Fibroblast of pulmonary artery (primary cell): ENCODE measurements at regions not wholly inside any gene's neighbourhood (a gene's known extent, or its start where the extent isn't known, plus 50 kb on each side); places are given as distances from the start of the nearest gene placed in this dataset.

Source experiments
- DNase-seq: peaks from one replicate; pipeline ENCODE4 v3.0.0-alpha.2; 2010; ENCODE audit warnings: low read depth
- H3K4me3 ChIP-seq: replicated peaks from 2 replicates; pipeline ENCODE4 v1.5.1; 2011; ENCODE audit warnings: low read depth, mild to moderate bottlenecking, control low read depth, low read length, moderate library complexity
- TF ChIP-seq, protein P1 (sequence below): IDR thresholded peaks from 2 replicates; pipeline ENCODE4 v1.5.1; 2011; ENCODE audit warnings: mild to moderate bottlenecking, control low read depth, low read length, inconsistent platforms; ENCODE audit errors: missing control alignments

DNA sequence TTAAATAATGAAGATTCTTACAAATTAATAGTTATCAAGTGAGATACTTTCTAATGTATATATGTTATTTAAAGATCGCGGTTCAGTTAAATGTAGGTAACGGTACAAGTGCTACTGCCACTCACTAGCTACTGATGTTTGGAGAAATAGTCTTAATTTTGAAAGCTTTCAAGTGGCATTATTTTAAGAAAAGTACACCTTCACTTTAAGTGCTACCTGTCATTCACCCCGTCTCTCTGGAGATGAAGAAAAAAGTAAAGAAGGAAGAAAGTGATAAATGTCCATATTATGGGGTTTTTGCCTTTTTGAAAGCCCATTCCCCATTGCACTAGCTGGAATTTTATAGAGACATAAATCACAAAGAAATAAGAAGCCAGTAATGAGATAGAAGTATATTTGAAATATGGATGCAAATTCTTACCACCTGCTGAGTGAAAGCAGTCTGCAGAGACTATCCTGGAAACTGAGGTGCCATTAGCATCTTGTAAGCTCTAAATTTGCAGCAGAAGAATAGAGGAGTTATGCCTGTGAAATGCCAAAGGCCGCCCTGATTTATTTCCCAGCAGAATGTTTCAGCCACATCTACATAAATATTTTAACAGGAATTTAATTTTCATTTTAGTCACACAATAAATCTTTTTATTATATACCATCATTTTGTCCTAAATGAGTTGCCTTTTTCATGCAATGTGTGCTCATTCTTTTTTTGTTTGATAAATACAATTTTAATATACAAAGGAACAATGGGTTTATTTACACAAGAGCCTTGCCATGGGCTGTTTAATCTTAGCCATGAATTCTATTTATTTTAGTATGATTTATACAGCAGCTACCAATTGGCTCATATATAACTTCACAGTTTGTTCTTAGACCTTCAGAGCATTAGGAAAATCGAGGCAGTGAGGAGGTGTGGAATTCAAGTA, 489.9 kb upstream of the RAG2 start:
- H3K4me3 ChIP-seq, result no peak overlapping the region
- DNase-seq, result no peak
- TF ChIP-seq, protein P1, sequence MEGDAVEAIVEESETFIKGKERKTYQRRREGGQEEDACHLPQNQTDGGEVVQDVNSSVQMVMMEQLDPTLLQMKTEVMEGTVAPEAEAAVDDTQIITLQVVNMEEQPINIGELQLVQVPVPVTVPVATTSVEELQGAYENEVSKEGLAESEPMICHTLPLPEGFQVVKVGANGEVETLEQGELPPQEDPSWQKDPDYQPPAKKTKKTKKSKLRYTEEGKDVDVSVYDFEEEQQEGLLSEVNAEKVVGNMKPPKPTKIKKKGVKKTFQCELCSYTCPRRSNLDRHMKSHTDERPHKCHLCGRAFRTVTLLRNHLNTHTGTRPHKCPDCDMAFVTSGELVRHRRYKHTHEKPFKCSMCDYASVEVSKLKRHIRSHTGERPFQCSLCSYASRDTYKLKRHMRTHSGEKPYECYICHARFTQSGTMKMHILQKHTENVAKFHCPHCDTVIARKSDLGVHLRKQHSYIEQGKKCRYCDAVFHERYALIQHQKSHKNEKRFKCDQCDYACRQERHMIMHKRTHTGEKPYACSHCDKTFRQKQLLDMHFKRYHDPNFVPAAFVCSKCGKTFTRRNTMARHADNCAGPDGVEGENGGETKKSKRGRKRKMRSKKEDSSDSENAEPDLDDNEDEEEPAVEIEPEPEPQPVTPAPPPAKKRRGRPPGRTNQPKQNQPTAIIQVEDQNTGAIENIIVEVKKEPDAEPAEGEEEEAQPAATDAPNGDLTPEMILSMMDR, result no peak

GRCh38 chr11:37078521-37078920, 480.5 kb upstream of the RAG2 start:
- DNase-seq, result no peak
- TF ChIP-seq, protein P1, result no peak
- H3K4me3 ChIP-seq, result no peak overlapping the region

- no peak overlapping the region for H3K4me3 ChIP-seq
- peak; percentile 21 for DNase-seq
- TF ChIP-seq, protein P1, result no peak
Observed at GRCh38 chr11:37076866-37077265, 478.8 kb upstream of the RAG2 start.

DNA sequence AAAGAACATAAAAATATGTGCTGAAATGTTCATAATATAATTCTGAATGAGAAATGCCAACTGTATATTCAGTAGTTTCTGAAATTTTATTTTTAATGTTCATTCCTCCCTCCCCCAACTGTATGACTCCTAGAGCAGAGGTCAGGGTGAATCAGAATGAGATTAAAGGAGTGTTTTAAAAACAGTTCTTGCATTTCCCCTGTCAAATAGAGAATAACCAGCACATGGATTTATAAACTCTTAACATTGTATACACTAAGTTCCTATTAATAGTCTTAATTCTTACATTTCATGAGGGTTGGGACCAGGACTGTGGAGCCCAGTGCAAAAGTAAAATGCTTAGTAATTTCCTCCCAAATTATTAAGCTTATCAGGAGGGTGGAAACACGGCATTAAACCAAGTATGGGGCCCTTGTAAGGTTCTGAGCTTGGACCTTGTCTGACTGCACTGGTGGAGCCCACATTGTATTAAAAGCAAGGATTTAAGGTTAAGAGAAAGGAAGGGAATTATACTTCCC, 474.6 kb upstream of the RAG2 start:
- peak; percentile 24 for DNase-seq
- no peak overlapping the region for H3K4me3 ChIP-seq
- TF ChIP-seq, protein P1, result no peak

GRCh38 chr11:37050311-37050710, 452.3 kb upstream of the RAG2 start:
- TF ChIP-seq, protein P1, result no peak
- DNase-seq, result no peak
- no peak overlapping the region for H3K4me3 ChIP-seq

- no peak overlapping the region for H3K4me3 ChIP-seq
- no peak for DNase-seq
- TF ChIP-seq, protein P1, result no peak
Observed at GRCh38 chr11:37040921-37041320, 442.9 kb upstream of the RAG2 start.
